SK-N-MC (cell line): ENCODE measurements at regions not wholly inside any gene's neighbourhood (a gene's known extent, or its start where the extent isn't known, plus 50 kb on each side); places are given as distances from the start of the nearest gene placed in this dataset.

Experiments used
- EZH2 ChIP-seq: fragments of 200-600 bp; sonication (generic); IDR thresholded peaks from one replicate; pipeline ENCODE4 v1.6.1; 2017; ENCODE audit warnings: antibody characterized with exemption
- FOXP2 ChIP-seq: optimal IDR thresholded peaks from 2 replicates; pipeline ENCODE3; 2011; ENCODE audit warnings: mild to moderate bottlenecking, moderate library complexity; ENCODE audit not compliant: insufficient read depth; ENCODE audit errors: extremely low read length, control extremely low read depth
- POLR2AphosphoS5 ChIP-seq: IDR thresholded peaks from 2 replicates; pipeline ENCODE4 v1.6.1; 2012; ENCODE audit warnings: mild to moderate bottlenecking, low read depth, low read length, borderline replicate concordance

DNA sequence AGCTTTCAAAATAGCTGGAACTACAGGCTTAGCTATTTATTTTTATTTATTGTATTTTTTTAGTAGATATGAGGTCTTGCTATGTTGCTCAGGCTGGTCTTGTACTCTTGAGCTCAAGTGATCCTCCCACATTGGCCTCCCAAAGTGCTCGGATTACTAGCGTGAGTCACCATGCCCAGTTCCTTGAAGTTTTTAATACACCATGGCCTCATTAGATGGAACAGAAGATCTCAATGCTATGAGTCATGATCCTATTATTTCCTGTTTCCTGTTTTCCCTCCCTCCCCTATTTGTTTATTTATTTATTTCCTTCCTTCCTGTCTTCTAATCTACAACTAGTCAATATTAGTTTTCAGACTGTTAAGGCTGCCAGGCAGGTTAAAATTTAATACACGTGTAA, 309.0 kb downstream of the CMPK2 start:
- TF ChIP-seq POLR2AphosphoS5 (no peak), EZH2 (no peak), FOXP2 (no peak)
